Suprapubic skin (tissue), 3 donors: ENCODE measurements at regions not wholly inside any gene's neighbourhood (a gene's known extent, or its start where the extent isn't known, plus 50 kb on each side); places are given as distances from the start of the nearest gene placed in this dataset.

Experiments
- CTCF ChIP-seq, 2 donors: fragments of 200-600 bp in 1 of 2; fragments of 450-650 bp in 1 of 2; sonication (generic) in 1 of 2; IDR thresholded peaks; one replicate each; pipeline ENCODE4 v1.5.1; 2016 to 2019; ENCODE audit warnings: antibody characterized with exemption in 2 of 2, mild to moderate bottlenecking in 1 of 2, moderate library complexity in 1 of 2
- POLR2A ChIP-seq, 2 donors: fragments of 450-650 bp; IDR thresholded peaks; one replicate each; pipeline ENCODE4 v1.6.1; 2017; ENCODE audit warnings: antibody characterized with exemption in 2 of 2, mild to moderate bottlenecking in 2 of 2, moderate library complexity in 2 of 2

- no peak for TF ChIP-seq POLR2A (IDR thresholded peaks at IDR 0.05)
- no peak for TF ChIP-seq CTCF (IDR thresholded peaks at IDR 0.05)
These were observed 328.8 kb downstream of the PRELID2 start for GRCh38 chr5:145506185-145506850.
